GM08714 (cell line): ENCODE measurements at regions not wholly inside any gene's neighbourhood (a gene's known extent, or its start where the extent isn't known, plus 50 kb on each side); places are given as distances from the start of the nearest gene placed in this dataset.

Source experiments
- H3K4me3 ChIP-seq: fragments of 200-500 bp; sonication (Bioruptor generic); 2 replicates; pipeline ENCODE4 v1.5.1; 2014; ENCODE audit warnings: mild to moderate bottlenecking, low read length, inconsistent platforms
- ZNF274 ChIP-seq: IDR thresholded peaks from 2 replicates; pipeline ENCODE4 v1.6.1; 2012; ENCODE audit warnings: mild to moderate bottlenecking, low read depth, low read length

GRCh38 chr6:26163427-26164119 lies 76.3 kb downstream of the HFE start:
- no peak overlapping the region for H3K4me3 ChIP-seq
- no peak for TF ChIP-seq ZNF274

GRCh38 chr6:26164120-26164505 lies 76.9 kb downstream of the HFE start:
- TF ChIP-seq ZNF274 = no peak
- no peak overlapping the region for H3K4me3 ChIP-seq

GRCh38 chr6:26165261-26165790 lies 78.1 kb downstream of the HFE start:
- no peak overlapping the region for H3K4me3 ChIP-seq
- no peak for TF ChIP-seq ZNF274

GRCh38 chr6:26170181-26170580 lies 83.0 kb downstream of the HFE start:
- TF ChIP-seq ZNF274 = no peak
- H3K4me3 ChIP-seq = no peak overlapping the region

GRCh38 chr6:26170951-26171841 lies 84.0 kb downstream of the HFE start:
- H3K4me3 ChIP-seq = peak overlapping the region; percentile 86

GRCh38 chr6:26172608-26172968 lies 85.4 kb downstream of the HFE start:
- no peak for TF ChIP-seq ZNF274

More at GRCh38 chr6:26170951-26171841, 84.0 kb downstream of the HFE start:
- TF ChIP-seq ZNF274 = no peak

GRCh38 chr6:26173836-26174145 lies 86.6 kb downstream of the HFE start:
- H3K4me3 ChIP-seq = peak overlapping the region; percentile 44; the same call in 1 of the 2 replicates
- no peak for TF ChIP-seq ZNF274

More at GRCh38 chr6:26172608-26172968, 85.4 kb downstream of the HFE start:
- peak overlapping the region; percentile 86 for H3K4me3 ChIP-seq

- no peak overlapping the region for H3K4me3 ChIP-seq
- TF ChIP-seq ZNF274 = no peak
These were observed 87.8 kb downstream of the HFE start for GRCh38 chr6:26175033-26175427.

- TF ChIP-seq ZNF274 = no peak
- H3K4me3 ChIP-seq = no peak overlapping the region
These were observed 88.4 kb downstream of the HFE start for GRCh38 chr6:26175428-26176181.

GRCh38 chr6:26179675-26180074 lies 92.4 kb downstream of the HFE start:
- no peak for TF ChIP-seq ZNF274
- no peak overlapping the region for H3K4me3 ChIP-seq

GRCh38 chr6:26180346-26180745 lies 93.1 kb downstream of the HFE start:
- no peak for TF ChIP-seq ZNF274

GRCh38 chr6:26183237-26183580 lies 96.0 kb downstream of the HFE start:
- H3K4me3 ChIP-seq = peak overlapping the region; percentile 36; the same call in 1 of the 2 replicates
- TF ChIP-seq ZNF274 = no peak

More at GRCh38 chr6:26180346-26180745, 93.1 kb downstream of the HFE start:
- H3K4me3 ChIP-seq = no peak overlapping the region

GRCh38 chr6:26183581-26184366 lies 96.5 kb downstream of the HFE start:
- TF ChIP-seq ZNF274 = no peak

More at GRCh38 chr6:26183581-26184366, 96.5 kb downstream of the HFE start:
- H3K4me3 ChIP-seq = peak overlapping the region; percentile 63; the same call in 1 of the 2 replicates
